GM12874 (cell line): ENCODE measurements at regions not wholly inside any gene's neighbourhood (a gene's known extent, or its start where the extent isn't known, plus 50 kb on each side); places are given as distances from the start of the nearest gene placed in this dataset.

Experiments
- TF ChIP-seq, protein P1 (sequence below): IDR thresholded peaks from 2 replicates; pipeline ENCODE4 v1.5.1; 2011; ENCODE audit warnings: low read depth, mild to moderate bottlenecking, control low read depth, low read length, moderate library complexity; ENCODE audit not compliant: insufficient read depth

DNA sequence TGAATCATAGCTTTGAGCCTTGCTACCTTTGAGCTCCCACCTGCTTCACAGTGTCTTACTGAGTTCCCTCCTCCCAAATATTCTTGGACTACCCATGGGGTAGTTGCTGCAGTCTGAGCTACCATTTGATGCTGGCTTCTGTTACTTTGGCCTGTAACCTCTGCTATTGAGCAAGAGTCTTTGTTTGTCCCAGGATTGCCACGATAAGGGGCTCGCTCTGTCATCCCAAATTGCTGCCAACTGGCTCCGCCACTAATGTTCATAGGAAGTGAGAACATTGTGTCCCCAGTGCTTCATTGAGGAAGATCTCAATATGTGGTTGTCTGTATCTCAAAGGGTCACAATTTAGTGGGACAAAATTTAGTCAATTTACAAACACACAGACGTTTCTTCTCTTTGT, 103.8 kb downstream of the TRIM43 start:
- TF ChIP-seq, protein P1, sequence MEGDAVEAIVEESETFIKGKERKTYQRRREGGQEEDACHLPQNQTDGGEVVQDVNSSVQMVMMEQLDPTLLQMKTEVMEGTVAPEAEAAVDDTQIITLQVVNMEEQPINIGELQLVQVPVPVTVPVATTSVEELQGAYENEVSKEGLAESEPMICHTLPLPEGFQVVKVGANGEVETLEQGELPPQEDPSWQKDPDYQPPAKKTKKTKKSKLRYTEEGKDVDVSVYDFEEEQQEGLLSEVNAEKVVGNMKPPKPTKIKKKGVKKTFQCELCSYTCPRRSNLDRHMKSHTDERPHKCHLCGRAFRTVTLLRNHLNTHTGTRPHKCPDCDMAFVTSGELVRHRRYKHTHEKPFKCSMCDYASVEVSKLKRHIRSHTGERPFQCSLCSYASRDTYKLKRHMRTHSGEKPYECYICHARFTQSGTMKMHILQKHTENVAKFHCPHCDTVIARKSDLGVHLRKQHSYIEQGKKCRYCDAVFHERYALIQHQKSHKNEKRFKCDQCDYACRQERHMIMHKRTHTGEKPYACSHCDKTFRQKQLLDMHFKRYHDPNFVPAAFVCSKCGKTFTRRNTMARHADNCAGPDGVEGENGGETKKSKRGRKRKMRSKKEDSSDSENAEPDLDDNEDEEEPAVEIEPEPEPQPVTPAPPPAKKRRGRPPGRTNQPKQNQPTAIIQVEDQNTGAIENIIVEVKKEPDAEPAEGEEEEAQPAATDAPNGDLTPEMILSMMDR, result no peak

DNA sequence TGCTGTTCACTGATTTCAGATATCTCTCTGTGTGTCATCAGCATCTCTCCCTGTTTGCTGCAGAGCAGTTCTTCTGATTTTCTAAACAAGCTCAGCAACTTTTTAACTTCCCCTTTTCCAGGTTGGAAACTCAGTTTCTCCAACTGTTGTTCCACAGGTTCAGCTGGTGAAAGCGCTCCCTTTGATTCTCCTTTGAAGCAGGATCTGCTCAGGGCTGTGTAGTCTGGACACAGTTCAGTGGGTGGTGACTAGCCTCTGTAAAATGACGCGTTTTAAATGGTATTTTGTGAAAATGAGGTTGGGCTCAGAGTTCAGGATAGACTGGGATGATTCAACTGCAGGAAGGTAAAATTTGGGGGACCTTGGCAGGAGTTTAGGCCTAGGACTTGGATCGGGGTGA, 106.3 kb downstream of the TRIM43 start:
- TF ChIP-seq, protein P1, result no peak

DNA sequence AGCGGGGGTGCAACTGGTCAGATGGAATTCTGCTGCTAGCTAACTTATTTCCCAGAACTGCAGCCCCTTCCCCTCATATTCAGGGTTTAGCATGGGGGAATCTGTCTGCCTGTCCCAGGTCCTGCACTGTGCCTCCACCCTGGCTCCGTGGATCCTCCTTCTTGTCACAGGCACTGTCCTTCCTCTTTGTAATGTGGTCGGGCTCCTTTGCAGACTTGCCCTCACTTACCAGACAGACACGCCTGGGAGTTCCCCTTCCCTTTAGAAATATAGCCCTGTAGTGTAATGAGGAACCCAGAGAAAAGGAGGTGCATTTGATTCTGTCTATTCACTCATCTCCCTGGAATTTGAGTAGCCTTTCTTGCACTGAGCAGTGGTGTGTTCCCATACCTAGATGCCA, 108.7 kb downstream of the TRIM43 start:
- TF ChIP-seq, protein P1, result no peak

DNA sequence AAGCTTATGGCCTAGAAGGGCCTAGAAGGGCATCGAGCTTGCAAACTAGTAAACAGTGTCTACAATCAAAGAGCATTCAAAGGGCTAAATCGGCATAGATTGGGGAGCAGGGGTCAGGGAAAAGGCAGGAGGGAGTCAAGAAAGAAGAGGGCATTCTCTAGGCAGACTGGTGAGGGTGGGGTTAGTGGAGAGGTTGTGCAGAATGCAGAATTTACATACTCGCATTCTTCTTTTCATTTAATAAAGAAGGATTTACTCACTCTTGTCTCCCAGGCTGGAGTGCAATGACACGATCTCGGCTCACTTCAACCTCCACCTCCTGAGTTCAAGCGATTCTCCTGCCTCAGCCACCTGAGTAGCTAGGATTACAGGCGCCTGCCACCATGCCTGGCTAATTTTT, 110.7 kb downstream of the TRIM43 start:
- TF ChIP-seq, protein P1, result no peak

DNA sequence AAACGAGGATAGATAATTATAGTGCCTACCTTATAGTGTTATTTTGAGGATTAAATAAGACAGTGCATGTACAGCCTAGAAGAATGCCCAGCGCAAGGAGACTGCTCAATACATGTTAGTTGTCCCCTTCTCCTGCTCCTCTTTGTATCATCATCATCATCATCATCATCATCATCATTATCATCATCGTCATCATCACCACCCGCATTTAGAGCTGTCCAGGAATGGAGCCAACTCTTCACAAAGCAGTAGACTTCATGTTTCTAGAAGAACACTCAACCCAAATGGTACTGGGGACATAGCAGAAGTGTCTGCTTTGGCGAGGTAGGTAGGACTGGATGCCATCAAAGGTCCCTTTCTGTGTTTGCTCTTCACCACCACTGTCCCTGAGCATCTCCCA, 116.0 kb downstream of the TRIM43 start:
- TF ChIP-seq, protein P1, result no peak

DNA sequence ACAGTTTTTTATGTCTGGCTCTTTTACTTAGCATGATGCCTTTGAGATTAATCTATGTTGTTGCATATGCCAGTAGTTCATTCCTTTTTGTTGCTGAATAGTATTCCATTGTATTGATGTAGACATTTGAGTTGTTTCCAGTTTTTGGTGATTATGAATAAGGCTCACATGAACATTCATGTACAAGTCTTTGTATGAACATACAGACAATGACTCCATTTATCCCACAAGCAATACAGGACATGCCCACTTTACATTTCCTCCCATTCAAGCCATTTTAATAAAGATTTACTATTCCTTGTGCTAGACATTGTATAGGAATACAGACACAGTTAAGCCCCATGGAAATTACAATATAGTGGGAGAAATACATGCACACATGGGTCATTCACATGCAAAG, 118.0 kb downstream of the TRIM43 start:
- TF ChIP-seq, protein P1, result no peak

DNA sequence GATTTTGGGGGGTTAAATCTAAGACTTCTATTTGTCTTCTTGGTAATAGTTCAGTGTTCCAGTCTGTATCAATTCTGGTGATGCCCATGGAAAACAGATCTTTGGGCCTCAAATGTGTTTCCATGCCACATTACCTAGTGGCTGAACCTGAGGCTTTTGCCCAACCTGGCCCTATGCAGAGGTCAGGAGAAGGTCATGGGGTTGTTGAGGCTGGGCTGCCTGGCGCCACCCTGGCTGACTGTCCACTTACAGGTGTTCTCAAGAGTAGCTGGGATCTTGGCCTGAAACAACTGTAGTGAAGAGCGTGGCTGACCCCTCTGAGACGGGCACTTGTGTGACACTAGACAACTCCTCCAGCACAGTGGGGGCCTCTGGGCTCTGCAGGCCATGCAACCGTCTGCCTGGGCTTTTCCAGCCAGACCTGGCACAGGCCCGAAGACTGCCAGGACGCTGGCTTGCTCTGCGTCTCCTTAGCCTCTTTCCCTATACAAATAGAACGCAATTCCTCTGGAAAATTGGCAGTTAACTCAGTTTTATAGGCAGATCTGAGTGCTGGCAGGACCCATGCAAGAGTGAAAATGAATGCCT, 127.8 kb downstream of the TRIM43 start:
- TF ChIP-seq, protein P1, result no peak

DNA sequence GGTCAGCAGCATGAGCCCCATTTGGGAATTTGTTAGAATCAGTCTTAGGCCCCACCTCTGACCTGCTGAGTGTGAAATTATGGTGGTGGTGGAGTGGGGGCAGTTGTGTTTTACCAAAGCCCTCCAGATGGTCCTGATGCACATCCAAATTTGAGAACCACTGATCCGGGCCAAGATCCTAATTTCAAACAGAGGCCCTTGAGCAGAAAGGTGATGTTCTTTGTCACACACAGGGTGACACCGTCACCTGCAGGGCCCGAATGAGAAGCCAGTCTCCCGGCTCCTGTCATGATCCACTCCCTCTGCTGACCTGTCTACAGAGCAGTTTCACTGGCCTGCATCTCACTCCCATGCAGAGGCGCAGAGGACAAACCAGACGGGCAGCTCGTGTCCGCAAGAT, 129.9 kb downstream of the TRIM43 start:
- TF ChIP-seq, protein P1, result no peak
